ENCODE measurements at regions not wholly inside any gene's neighbourhood (a gene's known extent, or its start where the extent isn't known, plus 50 kb on each side); places are given as distances from the start of the nearest gene placed in this dataset.
"Not testable (repeated sequence)": the region's sequence is repeated elsewhere in the genome, so short reads cannot be mapped to it uniquely, and the experiment has no call there.

DNA sequence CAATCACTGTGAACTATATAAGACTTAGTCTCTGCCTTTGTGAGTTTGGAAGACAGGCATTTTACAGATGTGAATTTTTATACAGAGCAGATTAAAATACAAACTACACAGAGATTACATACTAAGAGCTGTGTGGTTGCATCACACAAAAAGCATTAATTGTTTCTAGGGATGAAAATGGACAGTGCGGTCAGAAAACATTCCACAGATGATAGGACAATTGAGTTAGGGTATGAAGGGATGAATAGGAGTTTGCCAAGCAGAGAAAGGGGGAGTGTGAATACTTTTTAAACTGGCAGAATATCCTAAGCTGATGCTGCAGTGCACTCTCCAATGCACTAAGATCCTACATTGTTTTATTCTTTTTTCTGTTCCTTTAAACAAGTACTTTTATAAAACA lies 345.8 kb downstream of the VRK1 start:
- H3K4me1 ChIP-seq = no peaks in the 10 kb centered on the region
- H3K36me3 ChIP-seq = no peaks in the 10 kb centered on the region
- WGBS, 2 donors = 89 to 90% methylated on average over 1 of the region's 1 CpG
- H3K27me3 ChIP-seq = peaks cover 0 to 2% of the 10 kb centered on the region in 2 donors
- H3K4me3 ChIP-seq = no peak overlapping the region
- H3K9me3 ChIP-seq = no peaks in the 10 kb centered on the region
- no peak overlapping the region for H3K27ac ChIP-seq
- DNase-seq (ENCODE audit: low spot score in 2 of 2) = no peak
- no peak for TF ChIP-seq EP300 (IDR thresholded peaks at IDR 0.05)
- TF ChIP-seq, protein P1, sequence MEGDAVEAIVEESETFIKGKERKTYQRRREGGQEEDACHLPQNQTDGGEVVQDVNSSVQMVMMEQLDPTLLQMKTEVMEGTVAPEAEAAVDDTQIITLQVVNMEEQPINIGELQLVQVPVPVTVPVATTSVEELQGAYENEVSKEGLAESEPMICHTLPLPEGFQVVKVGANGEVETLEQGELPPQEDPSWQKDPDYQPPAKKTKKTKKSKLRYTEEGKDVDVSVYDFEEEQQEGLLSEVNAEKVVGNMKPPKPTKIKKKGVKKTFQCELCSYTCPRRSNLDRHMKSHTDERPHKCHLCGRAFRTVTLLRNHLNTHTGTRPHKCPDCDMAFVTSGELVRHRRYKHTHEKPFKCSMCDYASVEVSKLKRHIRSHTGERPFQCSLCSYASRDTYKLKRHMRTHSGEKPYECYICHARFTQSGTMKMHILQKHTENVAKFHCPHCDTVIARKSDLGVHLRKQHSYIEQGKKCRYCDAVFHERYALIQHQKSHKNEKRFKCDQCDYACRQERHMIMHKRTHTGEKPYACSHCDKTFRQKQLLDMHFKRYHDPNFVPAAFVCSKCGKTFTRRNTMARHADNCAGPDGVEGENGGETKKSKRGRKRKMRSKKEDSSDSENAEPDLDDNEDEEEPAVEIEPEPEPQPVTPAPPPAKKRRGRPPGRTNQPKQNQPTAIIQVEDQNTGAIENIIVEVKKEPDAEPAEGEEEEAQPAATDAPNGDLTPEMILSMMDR (IDR thresholded peaks at IDR 0.05) = no peak
- no peak for TF ChIP-seq POLR2A (IDR thresholded peaks at IDR 0.05)

DNA sequence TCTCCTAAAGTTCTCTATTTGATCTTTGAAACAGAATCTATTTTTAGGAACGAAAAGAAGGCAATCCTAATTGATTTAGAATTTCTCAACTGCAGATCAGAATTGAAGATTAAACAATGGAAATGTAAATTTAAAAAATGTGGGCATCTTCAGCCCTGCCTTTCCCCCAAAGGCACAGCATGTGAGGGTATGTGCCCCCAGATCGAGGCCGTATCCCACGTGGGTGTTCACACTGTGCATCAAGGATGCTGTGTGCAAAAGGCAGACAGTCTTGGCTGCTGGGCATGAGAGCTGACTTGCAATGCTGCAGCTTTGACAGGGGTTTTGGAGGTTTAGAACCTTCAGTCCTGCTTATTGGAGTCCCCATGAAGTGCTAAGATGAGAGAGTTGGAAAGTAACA lies 346.3 kb downstream of the VRK1 start:
- no peak overlapping the region for H3K27ac ChIP-seq
- WGBS, 2 donors = 68 to 73% methylated on average over 4 of the region's 4 CpGs

GRCh38 chr14:97148021-97148420 lies 350.8 kb downstream of the VRK1 start:
- not testable (repeated sequence) for DNase-seq (ENCODE audit: low spot score in 2 of 2); H3K27ac ChIP-seq; H3K4me3 ChIP-seq; H3K27me3 ChIP-seq; H3K9me3 ChIP-seq; H3K4me1 ChIP-seq; H3K36me3 ChIP-seq

More for the DNA sequence above, 346.3 kb downstream of the VRK1 start:
- H3K4me1 ChIP-seq = no peaks in the 10 kb centered on the region
- H3K9me3 ChIP-seq = no peaks in the 10 kb centered on the region
- peaks cover 0 to 2% of the 10 kb centered on the region in 2 donors for H3K27me3 ChIP-seq
- no peak for TF ChIP-seq EP300 (IDR thresholded peaks at IDR 0.05)
- H3K4me3 ChIP-seq = no peak overlapping the region
- H3K36me3 ChIP-seq = no peaks in the 10 kb centered on the region
- no peak for DNase-seq (ENCODE audit: low spot score in 2 of 2)

- peaks cover 0 to 2% of the 10 kb centered on the region in 2 donors for H3K27me3 ChIP-seq
- no peak overlapping the region for H3K4me3 ChIP-seq
- no peak for DNase-seq (ENCODE audit: low spot score in 2 of 2)
- H3K9me3 ChIP-seq = no peaks in the 10 kb centered on the region
- TF ChIP-seq, protein P1 (IDR thresholded peaks at IDR 0.05) = no peak
- TF ChIP-seq POLR2A (IDR thresholded peaks at IDR 0.05) = no peak
- H3K27ac ChIP-seq = no peak overlapping the region
- no peaks in the 10 kb centered on the region for H3K36me3 ChIP-seq
- WGBS, 2 donors = 44 to 55% methylated on average over 3 of the region's 3 CpGs
- H3K4me1 ChIP-seq = no peaks in the 10 kb centered on the region
Observed at GRCh38 chr14:97149775-97150174, 352.6 kb downstream of the VRK1 start.

- Histone ChIP-seq H3K9me3 (peaks cover 0 to under 1% (median 0%) of the 10 kb centered on the region in 4 donors), H3K27me3 (no peaks in the 10 kb centered on the region), H3K27ac (no peak overlapping the region), H3K36me3 (no peaks in the 10 kb centered on the region), H3K4me1 (no peaks in the 10 kb centered on the region), H3K4me3 (no peak overlapping the region)
- WGBS, 2 donors = 69% methylated on average over 6 of the region's 6 CpGs
- TF ChIP-seq, protein P1 (IDR thresholded peaks at IDR 0.05) = no peak
- no peak for TF ChIP-seq EP300 (IDR thresholded peaks at IDR 0.05)
- TF ChIP-seq POLR2A (IDR thresholded peaks at IDR 0.05) = no peak
- DNase-seq (ENCODE audit: low spot score in 2 of 2) = no peak
Observed at GRCh38 chr14:97153527-97153926, 356.3 kb downstream of the VRK1 start.

GRCh38 chr14:97155320-97155719 lies 358.1 kb downstream of the VRK1 start:
- TF ChIP-seq, protein P1 (IDR thresholded peaks at IDR 0.05) = no peak
- TF ChIP-seq POLR2A (IDR thresholded peaks at IDR 0.05) = no peak
- Histone ChIP-seq H3K9me3 (peaks cover 0 to 18% (median 0%) of the 10 kb centered on the region in 4 donors), H3K36me3 (no peaks in the 10 kb centered on the region), H3K27me3 (no peaks in the 10 kb centered on the region), H3K27ac (no peak overlapping the region), H3K4me1 (no peaks in the 10 kb centered on the region), H3K4me3 (no peak overlapping the region)
- DNase-seq (ENCODE audit: low spot score in 2 of 2) = no peak
- 81 to 92% methylated on average over 2 of the region's 2 CpGs for WGBS, 2 donors
